ENCODE measurements at regions not wholly inside any gene's neighbourhood (a gene's known extent, or its start where the extent isn't known, plus 50 kb on each side); places are given as distances from the start of the nearest gene placed in this dataset.
"Not testable (repeated sequence)": the region's sequence is repeated elsewhere in the genome, so short reads cannot be mapped to it uniquely, and the experiment has no call there.

- H3K36me3 ChIP-seq = no peaks in the 10 kb centered on the region
- no peak for TF ChIP-seq CTCF (IDR thresholded peaks at IDR 0.05)
- H3K4me3 ChIP-seq = no peak overlapping the region
- no peak overlapping the region for H3K27ac ChIP-seq
- FAIRE-seq = no peak
- H3K9me3 ChIP-seq = no peaks in the 10 kb centered on the region
- WGBS, 2 donors = 32 to 40% methylated on average over 4 of the region's 4 CpGs
- no peaks in the 10 kb centered on the region for H3K4me1 ChIP-seq
- ATAC-seq = no peak
- no peaks in the 10 kb centered on the region for H3K27me3 ChIP-seq
- intact Hi-C loops (cut with DNase I) = no loop called here
- no peak for DNase-seq
Measured at GRCh38 chr14:106185837-106186233, 659.5 kb downstream of the TMEM121 start.

- ATAC-seq (no peak), FAIRE-seq (no peak), DNase-seq (no peak)
- Histone ChIP-seq H3K36me3 (no peaks in the 10 kb centered on the region), H3K4me1 (no peaks in the 10 kb centered on the region), H3K9me3 (no peaks in the 10 kb centered on the region), H3K4me3 (no peak overlapping the region), H3K27ac (no peak overlapping the region), H3K27me3 (no peaks in the 10 kb centered on the region)
- intact Hi-C loops (cut with DNase I) = no loop called here
- TF ChIP-seq CTCF (IDR thresholded peaks at IDR 0.05) = no peak
- WGBS, 2 donors = 22 to 27% methylated on average over 3 of the region's 3 CpGs
Measured at GRCh38 chr14:106187216-106187615, 660.8 kb downstream of the TMEM121 start.

GRCh38 chr14:106192701-106193100, 666.3 kb downstream of the TMEM121 start:
- intact Hi-C loops (cut with DNase I) = not testable (repeated sequence)

GRCh38 chr14:106196459-106196858, 670.1 kb downstream of the TMEM121 start:
- intact Hi-C loops (cut with DNase I); H3K4me3 ChIP-seq; ATAC-seq; H3K9me3 ChIP-seq; H3K4me1 ChIP-seq; H3K36me3 ChIP-seq; H3K27ac ChIP-seq; FAIRE-seq; DNase-seq: not testable (repeated sequence)
- 38 to 42% methylated on average over 7 of the region's 7 CpGs for WGBS, 2 donors
- H3K27me3 ChIP-seq = peaks cover 0 to 13% (median 1%) of the 10 kb centered on the region in 4 donors

More at GRCh38 chr14:106192701-106193100, 666.3 kb downstream of the TMEM121 start:
- FAIRE-seq, H3K4me3 ChIP-seq, H3K27ac ChIP-seq, DNase-seq, H3K4me1 ChIP-seq, H3K9me3 ChIP-seq, H3K36me3 ChIP-seq, ATAC-seq: not testable (repeated sequence)
- peaks cover 0 to 12% (median 1%) of the 10 kb centered on the region in 4 donors for H3K27me3 ChIP-seq

- FAIRE-seq; H3K36me3 ChIP-seq; ATAC-seq; intact Hi-C loops (cut with DNase I); H3K9me3 ChIP-seq; H3K4me1 ChIP-seq; H3K4me3 ChIP-seq; DNase-seq; H3K27ac ChIP-seq: not testable (repeated sequence)
- H3K27me3 ChIP-seq = peaks cover 0 to 13% (median 1%) of the 10 kb centered on the region in 4 donors
- WGBS, 2 donors = 33 to 37% methylated on average over 4 of the region's 4 CpGs
Measured at GRCh38 chr14:106197264-106197663, 670.9 kb downstream of the TMEM121 start.

- WGBS, 2 donors = 62 to 70% methylated on average over 12 of the region's 12 CpGs
Measured at GRCh38 chr14:106199097-106199496, 672.7 kb downstream of the TMEM121 start.

More at GRCh38 chr14:106199097-106199496, 672.7 kb downstream of the TMEM121 start:
- FAIRE-seq = no peak
- H3K27ac ChIP-seq = no peak overlapping the region
- no peak for TF ChIP-seq CTCF (IDR thresholded peaks at IDR 0.05)
- H3K27me3 ChIP-seq = peaks cover 0 to 13% (median 1%) of the 10 kb centered on the region in 4 donors
- intact Hi-C loops (cut with DNase I) = no loop called here
- ATAC-seq = no peak
- no peaks in the 10 kb centered on the region for H3K36me3 ChIP-seq
- DNase-seq = no peak
- no peaks in the 10 kb centered on the region for H3K4me1 ChIP-seq
- no peaks in the 10 kb centered on the region for H3K9me3 ChIP-seq
- no peak overlapping the region for H3K4me3 ChIP-seq
